NAMALWA (cell line): ENCODE measurements at regions not wholly inside any gene's neighbourhood (a gene's known extent, or its start where the extent isn't known, plus 50 kb on each side); places are given as distances from the start of the nearest gene placed in this dataset.
"Not testable (repeated sequence)": the region's sequence is repeated elsewhere in the genome, so short reads cannot be mapped to it uniquely, and the experiment has no call there.

Source experiments
- DNase-seq: peaks from one replicate; pipeline ENCODE4 v3.0.0-alpha.2; 2015; ENCODE audit warnings: low spot score

DNA sequence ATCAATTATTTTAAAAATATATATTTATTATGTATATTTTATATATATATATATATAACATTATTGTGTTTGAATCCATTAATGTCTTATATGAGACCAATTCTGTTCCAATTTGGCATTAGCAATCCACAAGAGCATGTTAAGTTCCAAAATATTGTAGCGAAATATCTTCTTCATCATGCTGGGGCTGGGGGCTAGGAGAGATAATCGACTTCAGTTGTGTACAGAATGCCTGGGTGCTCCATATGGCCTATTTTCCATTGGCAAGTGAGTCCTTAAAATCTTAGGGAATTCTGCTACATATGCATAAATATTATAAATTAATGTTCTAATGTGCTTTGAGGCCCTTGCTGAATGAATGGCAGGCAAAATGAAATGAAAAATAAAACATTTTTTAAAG lies 117.7 kb downstream of the PCDH7 start:
- no peak for DNase-seq

GRCh38 chr4:30838331-30838730 lies 118.2 kb downstream of the PCDH7 start:
- no peak for DNase-seq

DNA sequence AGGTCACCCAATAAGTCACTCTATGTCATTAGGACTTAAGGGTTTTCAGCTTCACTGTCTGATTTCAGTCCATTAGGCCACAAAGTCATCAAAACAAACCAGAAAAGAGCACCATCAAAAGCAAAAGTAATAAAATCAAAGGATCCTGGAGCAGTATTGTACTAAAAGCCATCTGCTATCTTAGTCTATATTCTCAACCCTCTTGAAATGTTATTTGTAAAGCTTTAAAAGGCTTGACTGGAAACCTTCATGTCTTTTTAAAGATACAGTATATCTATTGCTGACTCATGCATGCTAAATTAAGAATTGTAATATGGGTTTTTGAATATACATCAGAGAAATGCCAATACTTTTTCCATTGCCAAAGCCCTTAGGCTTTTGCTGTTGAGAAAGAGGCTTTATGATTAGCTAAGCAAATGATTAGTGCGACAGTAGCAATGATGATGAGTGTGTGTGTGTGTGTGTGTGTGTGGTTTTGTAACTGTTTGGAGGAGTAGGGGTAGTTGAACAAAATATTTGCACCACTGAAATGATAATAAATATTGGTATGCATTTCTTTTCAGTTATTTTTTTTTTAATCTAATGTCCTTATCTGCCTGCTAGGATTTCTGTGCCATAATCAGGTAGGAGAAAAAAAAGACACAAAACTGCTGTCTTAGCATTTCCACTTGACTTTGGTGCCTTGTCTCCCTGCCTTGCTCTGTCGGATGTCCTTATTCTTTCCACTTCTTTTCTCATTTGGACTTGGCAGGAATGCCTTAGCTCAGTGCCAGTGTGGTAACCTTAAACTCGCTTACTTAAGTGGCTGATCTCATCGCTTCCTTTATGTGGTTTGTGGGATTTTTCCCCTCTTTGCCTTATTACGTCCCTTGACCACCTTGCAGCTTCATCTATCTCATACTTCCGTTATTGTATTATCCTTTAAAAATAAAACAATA lies 119.7 kb downstream of the PCDH7 start:
- DNase-seq: no peak

GRCh38 chr4:30840571-30840970 lies 120.4 kb downstream of the PCDH7 start:
- no peak for DNase-seq

GRCh38 chr4:30842142-30842541 lies 122.0 kb downstream of the PCDH7 start:
- DNase-seq: no peak

DNA sequence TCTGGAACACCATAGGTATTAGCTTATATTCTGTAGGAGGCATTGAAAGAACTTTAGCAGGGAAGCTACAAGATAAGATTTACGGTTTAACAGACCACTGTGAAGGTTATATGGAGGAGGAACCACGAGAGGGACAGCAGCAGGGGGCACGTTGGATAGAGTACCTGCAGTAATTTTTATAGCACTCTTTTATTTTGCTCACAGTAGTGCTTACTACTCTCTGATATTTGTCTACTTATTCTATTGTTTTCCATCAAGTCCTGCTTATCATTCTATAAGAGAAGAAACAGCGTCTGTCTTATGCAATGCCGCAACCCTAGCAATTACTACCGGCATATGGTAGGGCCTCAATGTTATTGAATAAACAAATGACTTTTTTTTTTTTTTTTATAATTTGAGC lies 122.5 kb downstream of the PCDH7 start:
- DNase-seq: no peak

GRCh38 chr4:30844861-30845582 lies 124.9 kb downstream of the PCDH7 start:
- no peak for DNase-seq

DNA sequence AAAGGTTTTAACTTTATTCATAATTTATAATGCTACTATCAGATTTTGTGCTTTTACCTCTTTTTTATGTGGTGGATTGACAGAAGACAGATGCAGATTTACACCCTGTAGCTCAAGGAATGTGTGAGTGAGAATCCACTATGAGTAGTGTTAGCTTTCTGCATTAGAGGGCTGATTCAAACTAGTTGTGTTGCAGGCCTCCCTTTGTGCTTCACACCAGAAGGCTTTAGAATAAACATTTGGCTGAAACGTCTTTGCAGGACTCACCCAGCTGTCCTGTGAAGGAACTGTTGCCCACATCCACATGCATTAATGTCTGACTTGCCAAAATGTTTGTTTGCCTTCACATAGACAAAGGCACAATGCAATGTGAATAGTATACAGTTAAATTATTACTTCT lies 127.0 kb downstream of the PCDH7 start:
- DNase-seq: no peak

DNA sequence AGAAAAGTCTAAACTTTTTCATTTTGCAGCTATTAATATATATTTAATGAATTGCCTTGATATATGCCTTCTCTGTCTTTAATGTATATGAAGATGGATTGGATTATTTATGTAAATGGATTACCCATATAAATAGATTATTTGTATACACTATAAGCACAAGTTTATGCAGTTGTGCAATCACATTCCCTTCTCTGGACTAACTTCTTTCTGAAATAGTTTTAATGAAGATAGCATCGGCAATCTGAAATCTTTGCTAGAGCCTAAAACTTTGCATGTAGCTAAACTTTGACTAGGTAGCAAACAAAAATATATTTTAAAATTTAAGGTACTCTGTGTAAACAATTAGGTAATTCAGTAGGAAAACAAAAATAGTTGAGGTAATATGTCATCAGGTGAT lies 127.8 kb downstream of the PCDH7 start:
- no peak for DNase-seq

DNA sequence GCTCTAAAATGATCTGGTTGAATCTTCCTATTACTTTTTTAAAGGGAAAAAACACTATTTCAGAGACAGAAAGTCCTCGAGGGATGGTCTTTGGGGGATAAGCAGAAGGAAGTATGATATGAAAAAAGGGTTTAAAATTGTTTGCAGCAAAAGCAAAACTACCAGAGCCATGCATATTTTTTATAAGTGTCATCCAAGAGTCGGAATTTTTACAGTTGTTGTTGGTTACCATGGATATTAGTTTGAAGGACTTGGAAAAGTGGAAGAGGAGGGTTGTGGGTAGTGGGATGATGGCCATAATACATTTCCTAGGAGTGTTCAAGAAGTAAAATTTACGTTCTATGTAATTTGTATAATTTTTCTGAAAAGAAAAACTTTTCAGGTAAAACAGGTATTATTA lies 134.4 kb downstream of the PCDH7 start:
- no peak for DNase-seq

DNA sequence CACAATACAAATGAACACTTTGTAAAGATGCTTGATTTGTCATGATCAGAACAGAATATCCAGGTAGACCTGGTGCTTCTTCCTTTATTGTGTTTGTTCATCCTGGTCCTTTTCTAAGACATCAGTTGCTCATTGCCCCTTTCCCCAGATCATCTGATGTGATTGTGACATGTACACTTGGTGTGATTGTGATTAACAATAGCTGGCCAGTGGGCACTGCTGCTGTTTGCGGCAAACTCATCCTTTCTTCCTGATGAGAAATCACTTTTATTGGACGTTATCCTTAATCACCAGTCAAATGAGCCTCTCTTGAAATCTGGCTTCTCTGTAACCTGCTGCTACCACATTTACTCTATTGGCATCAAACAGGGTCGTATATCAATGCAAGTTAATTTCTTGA lies 135.1 kb downstream of the PCDH7 start:
- DNase-seq: no peak

- DNase-seq: no peak
These were observed 136.8 kb downstream of the PCDH7 start for GRCh38 chr4:30856795-30857564.

DNA sequence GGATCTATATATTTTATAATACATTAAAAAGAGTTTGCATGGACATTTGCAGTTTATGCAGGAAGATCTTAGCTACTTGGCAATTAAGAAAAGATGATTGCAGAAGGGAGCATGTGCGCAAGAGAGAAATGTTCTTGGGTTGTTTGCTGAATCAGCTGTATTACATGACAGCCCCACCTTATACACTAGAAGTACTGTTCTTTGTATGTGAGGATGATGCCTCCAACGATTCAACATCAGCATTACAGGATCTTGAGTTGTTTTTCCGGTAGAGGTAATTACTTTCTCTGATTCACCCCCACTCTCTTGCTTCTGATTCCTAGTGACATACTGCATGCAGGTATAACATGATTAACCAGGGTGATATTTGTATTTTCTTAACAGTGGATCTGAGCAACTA lies 140.8 kb downstream of the PCDH7 start:
- DNase-seq: no peak

DNA sequence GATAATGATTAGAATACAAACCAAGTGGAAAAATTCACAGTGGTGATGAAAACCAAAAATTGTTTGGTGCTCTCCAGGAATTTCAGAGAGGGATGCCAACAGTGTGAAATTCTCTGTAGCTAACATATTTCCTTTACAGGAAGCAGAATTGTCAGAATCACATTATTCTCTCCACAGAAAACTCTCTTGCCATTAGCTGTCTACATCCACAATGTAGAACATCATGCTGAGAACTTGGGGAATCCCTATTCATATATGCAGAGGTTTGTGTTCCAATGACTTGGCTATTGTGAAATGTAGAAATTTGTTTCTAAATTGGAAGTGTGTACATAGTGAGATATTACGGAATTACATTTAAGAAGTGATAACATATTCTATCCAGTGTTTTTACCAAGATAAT lies 142.0 kb downstream of the PCDH7 start:
- no peak for DNase-seq

- no peak for DNase-seq
These were observed 142.9 kb downstream of the PCDH7 start for GRCh38 chr4:30863021-30863420.

- DNase-seq: no peak
These were observed 145.5 kb downstream of the PCDH7 start for GRCh38 chr4:30865691-30866090.

DNA sequence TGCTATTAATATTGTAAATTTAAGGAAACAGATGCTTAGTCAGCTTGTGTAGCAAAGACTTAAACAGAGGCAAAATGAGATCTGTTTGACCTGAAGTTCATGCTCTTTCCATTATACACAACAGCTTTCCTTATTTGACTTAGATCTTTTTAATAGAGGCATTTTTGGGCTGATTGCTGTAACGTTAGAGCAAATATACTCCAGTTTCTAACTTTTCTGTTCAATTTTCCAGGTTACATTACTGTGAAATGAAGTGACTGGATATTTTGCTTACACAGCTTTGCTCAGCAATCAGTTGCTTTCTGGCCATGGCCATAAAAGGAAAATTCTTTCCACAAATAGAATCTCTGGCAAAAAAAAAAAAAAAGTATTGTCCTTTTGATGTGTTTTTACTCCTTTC lies 146.2 kb downstream of the PCDH7 start:
- DNase-seq: no peak

- DNase-seq: no peak
These were observed 146.7 kb downstream of the PCDH7 start for GRCh38 chr4:30866907-30867306.

- DNase-seq: no peak
These were observed 147.3 kb downstream of the PCDH7 start for GRCh38 chr4:30867427-30867826.

GRCh38 chr4:30868111-30868895 lies 148.1 kb downstream of the PCDH7 start:
- DNase-seq: no peak

GRCh38 chr4:30869387-30869786 lies 149.2 kb downstream of the PCDH7 start:
- not testable (repeated sequence) for DNase-seq

DNA sequence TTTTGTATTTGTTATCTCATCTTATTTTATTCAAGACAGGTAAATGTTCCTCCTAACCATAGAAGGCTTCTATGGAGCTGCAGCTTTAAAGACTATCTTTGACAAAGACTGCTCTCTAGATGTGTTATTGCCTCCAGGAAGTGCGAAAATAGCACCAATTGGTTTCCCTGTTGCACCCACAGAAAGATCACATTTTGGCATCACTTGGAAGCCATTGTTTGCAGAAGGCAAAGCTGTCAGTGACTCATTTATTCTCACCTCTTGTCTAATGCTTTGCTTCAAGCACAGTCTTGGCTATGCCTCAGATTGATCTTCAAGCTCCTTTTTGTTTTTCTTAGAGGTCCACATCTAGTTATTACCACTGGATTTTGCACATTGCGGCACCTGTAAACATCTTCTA lies 150.3 kb downstream of the PCDH7 start:
- DNase-seq: no peak
